ENCODE measurements at regions not wholly inside any gene's neighbourhood (a gene's known extent, or its start where the extent isn't known, plus 50 kb on each side); places are given as distances from the start of the nearest gene placed in this dataset.

DNA sequence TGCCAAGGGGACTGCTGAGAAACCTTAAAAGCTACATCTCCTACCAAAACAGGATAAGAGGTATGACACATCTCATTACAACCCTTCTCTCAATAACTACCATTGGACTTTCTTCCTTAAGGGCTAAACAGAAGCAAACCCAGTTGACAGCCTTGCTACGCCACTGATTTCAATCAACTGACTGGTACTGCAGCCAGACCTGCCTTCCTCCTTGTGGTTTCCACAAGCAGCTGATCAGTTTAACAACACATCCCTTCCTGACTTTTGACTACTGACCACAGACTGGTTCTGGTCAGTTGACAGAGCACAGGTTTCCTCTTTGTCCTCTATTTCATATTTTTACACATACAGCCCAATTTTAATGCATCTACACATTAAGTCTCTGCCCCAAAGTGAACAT lies 108.8 kb downstream of the ADAMTS1 start:
- DNase-seq, result peak in 1 of 2 donors; percentile 3

DNA sequence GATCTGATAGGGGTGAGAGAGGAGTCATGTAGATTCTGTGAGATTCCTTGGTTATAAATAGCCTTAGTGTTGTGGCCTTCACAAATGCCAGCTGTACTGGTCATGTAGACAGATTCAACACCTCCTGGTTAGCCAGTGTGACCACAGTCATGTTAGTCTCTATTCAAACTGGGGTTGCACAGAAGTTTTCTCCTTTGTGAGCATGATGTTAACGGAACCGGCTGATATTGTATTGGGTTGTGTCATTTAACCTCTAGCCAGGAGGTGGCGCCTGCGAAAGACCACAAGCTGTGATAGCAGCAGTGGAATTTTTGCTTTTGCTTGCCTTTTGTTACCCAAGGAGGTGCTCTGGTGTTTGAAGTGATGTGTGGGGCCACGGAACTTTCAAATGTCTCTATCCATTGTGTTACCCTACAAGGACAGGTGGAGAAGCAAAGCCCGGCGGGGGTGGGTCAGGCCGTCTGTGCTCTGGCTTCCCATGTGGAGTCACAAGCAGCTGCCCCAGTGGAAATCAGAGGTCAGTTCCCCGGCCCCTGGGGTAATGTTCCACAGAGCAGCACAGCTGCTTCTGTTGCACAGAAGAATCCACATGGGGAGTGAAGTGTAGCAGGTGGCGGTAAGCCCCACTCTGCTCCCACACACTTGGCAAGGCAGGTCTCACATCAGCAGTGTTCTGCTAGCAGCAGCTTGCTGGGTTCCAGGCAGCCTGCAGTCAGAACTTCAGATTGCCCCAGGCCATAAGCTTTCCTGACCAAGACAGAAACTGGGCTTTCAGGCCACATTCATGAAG lies 112.6 kb downstream of the ADAMTS1 start:
- DNase-seq, result peak in 1 of 2 donors; percentile 21

DNA sequence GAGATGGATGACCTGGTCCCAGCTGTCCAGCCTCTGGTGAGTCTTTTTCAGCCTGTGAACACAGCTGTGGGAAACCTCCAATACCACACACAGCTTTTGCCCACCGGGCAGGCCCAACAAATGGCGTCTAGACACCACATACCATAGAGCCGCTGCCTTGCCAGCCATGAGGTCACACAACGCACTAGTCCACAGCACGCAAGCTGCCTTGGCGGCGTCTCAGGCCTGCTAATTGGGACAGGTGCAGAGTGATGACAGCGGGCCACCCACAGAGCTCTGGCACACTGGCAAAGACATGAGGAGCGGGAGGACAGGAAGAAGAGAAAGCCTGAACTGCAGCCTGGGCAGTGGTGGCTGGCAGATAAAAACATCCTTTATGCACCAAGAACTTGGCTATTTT lies 125.5 kb downstream of the ADAMTS1 start:
- no peak for DNase-seq

DNA sequence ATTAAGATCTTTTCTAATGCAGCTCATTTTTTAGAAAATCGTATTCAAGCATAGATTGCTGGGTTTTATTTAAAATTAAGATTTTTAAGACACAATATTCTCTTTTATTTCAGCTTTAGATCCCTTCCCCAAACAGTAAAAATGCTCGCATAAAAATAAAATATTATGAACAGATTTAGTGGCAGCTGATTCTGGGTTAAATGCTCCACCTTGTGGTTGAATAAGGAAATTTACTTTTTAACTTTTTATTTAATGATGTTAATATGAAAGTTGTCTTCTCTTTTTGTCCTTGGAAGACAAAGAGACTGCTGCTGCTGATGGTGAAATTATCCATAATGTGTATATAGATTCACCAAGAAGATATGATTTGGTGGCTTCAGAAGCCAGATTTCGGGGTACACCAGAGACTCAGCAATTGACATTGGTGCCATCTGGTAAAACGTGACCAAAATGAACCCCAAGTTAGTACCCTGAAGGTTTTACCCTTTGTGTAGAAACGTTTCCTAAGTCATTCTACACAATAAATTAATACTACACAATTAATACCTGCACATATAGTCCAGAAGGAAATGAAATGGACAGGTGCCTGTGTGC lies 128.0 kb downstream of the ADAMTS1 start:
- peak; percentile 15 to 45 for DNase-seq

DNA sequence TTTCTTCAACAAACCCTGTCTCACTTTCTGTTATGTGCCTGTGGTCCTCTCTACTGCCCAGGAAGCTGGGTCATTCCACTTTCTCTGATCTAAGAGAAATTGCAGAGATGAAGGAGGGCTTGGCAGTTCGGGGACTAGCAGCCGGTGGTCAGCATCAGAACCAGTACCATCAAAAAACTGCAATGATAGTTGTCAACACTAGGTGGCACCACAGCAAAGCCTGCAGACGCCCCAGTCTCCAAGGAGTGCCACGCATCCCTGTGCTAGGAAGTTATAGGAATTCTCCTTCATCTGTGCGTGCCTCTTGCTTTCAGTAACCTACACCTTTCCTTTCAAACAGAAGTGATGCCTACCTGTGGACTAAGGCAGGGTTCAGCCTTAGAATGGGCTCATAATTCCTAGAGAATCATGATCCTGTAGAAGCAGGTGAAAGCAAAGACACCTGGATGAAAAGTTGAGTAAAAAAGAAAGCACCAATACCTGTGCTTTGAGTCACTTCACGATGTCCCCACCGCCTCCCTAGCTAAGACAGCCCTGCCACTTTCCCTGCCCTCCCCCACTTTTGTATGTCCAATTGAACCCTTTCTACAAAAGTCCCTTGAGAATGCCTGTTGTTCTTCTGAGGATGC lies 129.2 kb downstream of the ADAMTS1 start:
- DNase-seq, result peak; percentile 17 to 66

DNA sequence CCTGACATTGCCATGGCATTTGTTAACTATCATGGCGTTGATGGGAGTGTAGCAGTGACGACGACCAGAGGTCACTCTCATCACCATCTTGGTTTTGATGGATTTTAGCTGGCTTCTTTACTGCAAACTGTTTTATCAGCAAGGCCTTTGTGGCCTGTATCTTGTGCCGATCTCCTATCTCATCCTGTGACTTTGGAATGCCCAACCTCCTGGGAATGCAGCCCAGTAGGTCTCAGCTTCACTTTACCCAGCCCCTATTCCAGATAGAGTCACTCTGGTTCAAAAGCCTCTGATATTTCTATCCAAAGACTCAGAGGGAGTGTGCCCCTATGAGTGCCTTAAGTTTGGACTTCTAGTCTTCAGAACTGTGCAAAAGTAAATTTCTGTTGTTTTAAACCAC lies 130.1 kb downstream of the ADAMTS1 start:
- DNase-seq, result no peak

DNA sequence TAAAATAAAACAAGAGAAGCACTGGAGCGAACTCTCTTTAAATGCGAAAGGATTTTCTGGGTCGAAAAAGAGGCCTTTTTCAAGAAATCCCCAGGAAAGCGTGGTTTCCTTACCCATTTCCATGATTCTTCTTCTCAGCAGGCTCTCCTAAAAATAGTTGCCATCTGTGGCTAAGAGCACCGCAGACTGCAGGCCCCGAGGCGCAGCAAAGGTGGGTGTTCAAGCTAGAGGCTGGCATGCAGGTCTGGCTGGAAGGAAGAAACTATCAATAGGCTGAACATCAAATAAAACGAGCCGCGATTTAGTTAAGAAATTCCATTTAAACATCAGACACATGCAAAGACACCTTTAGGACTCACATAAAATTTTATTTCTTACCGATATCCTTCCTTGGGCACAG lies 135.1 kb downstream of the ADAMTS1 start:
- no peak for DNase-seq

DNA sequence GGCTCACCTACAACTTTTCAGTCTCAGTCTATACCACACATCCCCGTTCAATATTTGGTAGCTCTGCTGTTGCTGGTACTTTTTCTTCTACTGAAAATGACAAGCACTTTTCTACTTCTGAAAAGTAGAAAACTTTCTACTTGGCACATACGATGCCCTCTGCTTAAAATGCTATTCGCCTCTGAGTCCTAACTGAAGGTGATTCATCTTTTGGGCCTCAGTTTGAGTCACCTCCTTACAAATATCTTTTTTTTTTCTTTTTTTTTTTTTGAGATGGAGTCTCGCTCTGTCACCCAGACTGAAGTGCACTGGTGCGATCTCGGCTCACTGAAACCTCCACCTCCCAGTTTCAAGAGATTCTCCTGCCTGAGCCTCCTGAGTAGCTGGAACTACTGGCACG lies 136.0 kb upstream of the CYYR1 start:
- DNase-seq, result no peak

DNA sequence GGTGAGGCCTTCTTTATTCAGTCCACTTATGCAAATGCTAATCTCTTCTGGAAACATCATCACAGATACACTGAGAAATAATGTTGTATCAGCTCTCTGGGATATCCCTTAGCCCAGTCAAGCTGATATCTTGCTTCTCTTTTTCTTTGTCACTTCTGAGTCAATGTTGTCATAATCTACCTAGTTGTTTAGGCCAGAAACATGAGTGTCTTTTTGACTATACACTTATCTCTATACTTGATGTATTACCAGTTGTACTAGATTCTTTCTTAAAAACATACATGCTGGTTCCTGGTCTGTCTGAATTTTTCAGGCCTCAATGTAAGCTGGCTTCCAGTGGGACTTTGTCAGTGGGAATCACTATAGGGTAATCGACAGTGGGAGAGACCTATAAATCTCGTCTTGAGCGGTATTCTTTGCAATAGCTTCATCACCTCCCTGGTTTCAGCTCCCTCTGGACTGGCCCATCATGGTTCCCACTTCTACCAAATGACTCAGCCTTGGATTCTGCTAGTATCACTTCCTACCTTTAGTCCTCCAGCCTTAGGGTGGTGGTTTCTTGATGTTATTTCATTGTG lies 135.2 kb upstream of the CYYR1 start:
- DNase-seq, result no peak

DNA sequence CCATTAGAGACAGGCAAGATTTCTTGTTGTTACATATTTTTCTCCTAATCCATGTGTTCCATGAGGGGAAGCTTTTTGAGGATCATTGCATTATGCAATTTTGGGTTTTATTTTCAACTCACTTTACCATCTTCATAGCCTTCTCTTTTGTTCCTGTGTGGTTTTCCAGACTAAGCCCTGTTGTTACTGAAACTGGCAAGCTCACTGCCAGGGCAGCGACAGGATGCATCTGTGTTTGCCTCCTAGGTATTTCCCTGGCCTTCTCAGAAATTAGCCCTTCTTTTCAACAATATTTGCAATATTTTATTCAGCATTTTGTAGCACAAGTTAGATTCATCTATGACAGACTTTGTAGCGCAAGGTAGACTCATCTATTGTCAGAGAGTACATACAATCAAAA lies 134.2 kb upstream of the CYYR1 start:
- no peak for DNase-seq

DNA sequence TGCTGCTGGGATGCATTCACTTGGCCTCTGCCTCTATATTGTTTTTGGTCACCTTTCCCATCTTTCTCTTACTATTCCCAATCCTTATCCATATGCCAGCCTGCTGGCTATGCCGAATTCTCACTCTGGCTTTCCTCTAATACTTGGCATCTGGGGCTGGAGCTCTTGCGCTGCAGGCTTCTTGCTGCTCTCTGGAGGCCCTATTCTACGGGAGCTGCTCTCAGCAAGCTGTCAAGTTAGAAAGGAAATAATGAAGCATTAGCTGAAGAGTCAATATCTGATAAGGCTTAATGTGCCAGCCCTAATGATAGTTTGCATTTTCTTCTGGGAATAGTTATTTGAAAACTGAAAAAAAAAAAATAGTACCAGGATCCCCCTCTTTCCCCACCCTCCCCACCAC lies 125.3 kb upstream of the CYYR1 start:
- DNase-seq, result no peak

DNA sequence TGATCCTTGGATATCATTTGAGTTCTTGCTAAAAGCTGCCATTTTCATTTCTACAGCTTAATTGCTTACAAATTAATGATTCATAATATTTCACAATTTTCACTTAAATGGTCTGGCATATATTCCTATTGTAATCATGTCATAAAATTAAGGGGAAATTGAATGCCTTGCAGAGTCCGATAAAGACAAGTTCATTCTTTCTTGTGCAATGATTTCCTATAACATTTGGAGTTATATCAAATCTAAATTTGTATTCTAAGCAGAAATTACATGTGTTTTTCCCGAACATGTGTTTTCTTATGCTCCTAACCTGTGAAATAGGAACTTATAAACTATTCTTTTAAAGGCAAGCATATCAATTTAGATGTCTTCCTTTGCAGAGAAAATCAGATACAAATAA lies 118.3 kb upstream of the CYYR1 start:
- DNase-seq, result no peak

DNA sequence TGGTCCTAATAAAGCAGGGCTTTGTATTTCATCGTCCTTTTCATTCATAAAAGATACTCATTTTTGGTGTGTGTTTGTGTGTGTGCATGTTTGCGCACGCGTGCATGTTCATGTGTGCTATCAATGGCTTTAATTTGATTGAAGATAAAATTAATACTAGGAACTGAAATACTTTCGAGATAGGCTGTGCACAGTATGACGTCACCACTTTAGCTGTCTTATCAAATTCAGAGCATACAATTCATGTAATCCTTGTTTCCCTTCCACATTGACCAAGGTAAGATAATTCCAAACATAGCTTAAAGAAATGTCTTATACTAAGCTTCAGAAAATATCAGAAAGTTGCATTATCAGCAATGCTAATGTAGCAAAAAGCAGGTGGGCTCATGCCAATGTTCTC lies 113.6 kb upstream of the CYYR1 start:
- DNase-seq, result no peak

DNA sequence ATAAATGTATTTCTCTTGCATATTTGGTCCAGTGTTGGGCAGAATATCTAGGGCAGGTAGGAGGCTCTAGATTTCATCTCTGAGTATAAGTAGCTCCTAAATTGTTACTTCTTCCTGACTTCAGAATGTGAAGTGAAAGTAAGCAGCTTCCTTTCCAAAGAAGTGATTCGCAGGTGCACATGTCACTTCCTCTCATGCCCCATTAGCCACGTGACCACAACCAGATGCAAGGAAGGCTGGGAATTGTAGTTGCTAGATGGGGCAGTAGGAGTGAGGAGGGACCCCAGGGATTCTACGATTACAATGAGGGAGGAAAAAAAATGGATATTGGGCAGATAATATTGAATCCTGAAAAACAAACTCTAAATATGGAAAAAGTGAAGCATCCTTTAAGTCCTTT lies 113.2 kb upstream of the CYYR1 start:
- no peak for DNase-seq

DNA sequence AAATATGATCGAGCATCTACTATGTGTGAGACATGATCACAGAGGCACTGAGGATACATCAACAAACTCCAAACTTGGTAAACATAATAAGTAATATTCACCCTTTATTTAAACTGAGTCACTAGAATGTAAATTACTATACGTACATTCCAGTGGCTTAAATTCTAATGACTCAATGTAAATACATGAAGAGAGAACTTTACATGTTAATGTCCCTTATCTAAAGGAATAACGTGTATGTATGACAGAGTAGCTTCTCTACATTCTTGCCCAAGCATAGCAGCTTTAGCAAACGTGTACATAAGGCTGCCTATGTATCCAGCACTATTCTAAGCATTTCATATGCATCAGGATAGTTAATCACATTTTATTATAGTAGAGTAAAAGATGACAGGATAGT lies 111.8 kb upstream of the CYYR1 start:
- DNase-seq, result no peak

DNA sequence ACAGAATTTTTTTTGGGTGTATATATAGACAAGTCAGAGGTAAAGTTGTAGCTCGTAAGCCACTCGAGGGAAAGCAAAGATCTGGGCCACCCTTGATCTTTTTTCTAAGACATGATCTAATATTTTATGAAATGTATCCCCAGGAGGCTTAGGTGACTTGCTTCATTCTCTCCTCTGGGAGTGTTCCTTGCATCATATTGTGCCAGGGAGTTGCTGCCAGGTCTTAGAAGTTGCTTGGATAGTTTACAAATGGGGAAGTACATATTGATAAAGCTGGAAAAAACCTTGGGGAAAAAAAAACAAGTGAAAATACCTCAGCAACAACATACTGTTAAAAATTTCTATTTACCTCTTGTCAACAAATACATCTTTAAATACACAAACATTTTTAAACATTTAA lies 110.9 kb upstream of the CYYR1 start:
- no peak for DNase-seq

DNA sequence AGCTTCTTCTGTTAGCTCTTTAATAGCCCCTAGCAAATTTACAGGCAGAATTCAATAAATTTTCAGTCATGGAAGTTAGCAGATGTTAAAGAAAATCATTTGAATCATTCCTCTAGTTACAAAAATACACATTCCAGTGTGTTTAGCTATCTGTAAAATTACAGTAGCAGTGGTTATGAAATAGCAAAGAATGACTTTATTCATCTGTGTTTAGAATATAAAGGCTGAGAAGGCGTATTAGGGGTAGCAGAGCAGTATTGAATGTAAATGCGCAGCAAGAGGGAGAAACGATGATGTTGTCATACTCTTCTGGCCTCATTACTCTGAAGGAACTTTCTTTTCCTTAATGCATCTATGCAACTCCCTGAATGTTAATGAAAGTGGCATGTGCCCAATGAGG lies 106.2 kb upstream of the CYYR1 start:
- no peak for DNase-seq

DNA sequence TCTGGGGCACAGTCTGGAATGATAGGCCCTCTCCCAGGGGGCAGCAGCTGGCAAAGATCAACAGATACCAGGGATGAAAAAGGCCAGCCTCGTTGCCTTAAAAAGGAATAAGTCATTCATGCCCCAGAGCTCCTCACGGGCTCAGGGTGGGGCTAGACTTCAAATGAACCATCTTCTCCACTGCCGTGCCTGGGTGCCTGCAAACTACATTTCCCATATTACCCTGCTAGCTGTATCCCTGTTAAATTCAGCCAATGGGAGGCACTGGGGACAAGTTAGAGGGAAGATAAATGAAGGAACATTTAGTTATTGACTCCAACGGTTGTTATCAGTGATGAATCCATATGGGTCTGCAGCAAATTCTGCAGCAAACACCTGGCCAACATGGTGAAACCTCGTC lies 101.2 kb upstream of the CYYR1 start:
- no peak for DNase-seq

DNA sequence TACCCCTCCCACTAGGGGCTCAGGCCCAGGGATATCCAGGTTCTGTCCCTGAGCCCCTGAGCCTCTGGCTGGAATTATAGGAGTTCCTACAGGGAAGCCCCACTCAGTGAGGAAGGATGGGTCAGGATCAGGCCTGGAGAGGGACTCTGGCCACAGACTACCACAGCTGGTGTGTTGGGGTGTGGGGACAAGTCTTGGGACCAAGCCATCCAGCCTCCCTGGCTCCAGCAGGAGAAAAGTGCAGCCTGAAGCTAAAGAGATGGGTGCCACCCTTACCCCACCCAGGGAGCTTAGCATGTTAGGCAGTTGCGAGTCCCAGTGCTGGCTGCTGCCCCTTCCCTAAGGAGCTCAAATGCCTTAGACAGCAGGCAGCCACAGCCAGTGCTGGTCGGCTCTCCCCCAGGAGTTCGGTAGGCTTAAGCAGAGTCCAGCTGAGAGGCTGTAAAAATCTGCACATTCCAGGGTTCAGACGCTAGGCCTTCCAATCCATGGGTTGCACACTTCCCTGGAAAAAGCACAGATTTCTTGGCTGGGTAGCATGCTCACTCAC lies 96.2 kb upstream of the CYYR1 start:
- DNase-seq, result no peak

DNA sequence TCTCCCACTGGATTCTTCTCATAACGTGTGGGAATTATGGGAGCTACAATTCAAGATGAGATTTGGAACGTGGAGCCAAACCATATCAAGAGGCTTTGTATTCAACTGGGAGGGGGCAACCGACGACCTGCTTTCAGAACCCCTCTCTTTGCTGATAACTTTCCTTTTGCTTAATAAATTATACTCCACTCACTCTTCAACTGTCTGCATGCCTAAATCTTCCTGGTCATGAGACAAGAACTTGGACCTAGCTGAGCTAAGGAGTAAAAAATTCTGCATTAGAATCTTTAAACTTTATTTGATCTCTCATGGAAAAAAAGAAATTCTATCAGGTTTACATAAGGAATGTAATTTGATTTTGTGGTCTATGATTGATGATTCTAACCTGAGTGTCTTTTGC lies 86.7 kb upstream of the CYYR1 start:
- no peak for DNase-seq

DNA sequence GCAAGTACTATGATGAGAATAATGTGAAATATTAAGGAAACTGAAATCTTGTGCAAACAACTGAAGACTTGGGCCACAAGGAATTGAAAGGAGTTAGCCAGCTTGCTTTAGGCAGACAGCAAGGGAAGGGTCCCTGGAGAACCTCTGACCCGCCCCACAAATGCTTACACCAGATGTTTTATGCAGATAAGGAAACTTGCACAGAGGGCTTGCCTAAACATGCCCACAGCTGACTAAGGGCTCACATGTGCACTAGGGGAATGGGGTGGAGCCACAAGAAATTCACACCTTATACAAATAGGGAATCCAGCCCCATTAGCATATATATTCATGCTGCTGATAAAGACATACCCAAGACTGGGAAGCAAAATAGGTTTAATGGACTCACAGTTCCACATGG lies 86.1 kb upstream of the CYYR1 start:
- no peak for DNase-seq

DNA sequence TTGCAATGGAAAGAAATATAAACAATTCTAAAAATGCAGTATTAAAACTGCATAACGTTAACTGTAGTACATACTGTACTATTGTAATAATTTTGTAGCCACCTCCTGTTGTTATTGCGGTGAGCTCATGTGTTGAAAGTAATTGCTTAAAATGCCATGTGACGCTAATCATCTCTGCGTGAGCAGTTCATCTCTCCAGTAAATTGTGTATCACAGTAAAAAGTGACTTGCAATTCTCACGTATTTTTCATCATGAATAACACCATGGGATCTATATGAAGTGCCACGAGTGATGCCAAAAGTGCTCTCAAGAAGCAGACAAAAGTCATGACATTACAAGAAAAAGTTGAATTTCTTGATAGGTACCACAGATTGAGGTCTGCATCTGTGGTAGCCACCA lies 82.4 kb upstream of the CYYR1 start:
- DNase-seq, result no peak

DNA sequence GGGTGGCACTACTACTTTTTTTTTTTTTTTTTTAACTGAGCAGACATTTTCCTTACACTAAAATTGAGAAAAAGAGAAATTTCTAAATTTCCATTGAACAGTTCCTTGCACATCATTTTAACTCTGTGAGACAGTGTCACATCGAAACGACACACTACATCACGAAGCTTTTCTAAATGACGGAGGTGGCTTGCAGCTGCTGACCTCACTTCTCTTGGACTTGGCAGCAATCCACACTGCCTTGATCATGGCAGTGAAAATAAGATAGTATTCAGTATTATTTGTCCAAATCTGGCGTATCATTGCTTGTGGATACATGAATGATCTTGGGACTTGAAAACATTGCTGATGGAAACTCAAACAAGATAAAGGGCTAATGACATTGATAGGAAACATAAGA lies 80.3 kb upstream of the CYYR1 start:
- no peak for DNase-seq

DNA sequence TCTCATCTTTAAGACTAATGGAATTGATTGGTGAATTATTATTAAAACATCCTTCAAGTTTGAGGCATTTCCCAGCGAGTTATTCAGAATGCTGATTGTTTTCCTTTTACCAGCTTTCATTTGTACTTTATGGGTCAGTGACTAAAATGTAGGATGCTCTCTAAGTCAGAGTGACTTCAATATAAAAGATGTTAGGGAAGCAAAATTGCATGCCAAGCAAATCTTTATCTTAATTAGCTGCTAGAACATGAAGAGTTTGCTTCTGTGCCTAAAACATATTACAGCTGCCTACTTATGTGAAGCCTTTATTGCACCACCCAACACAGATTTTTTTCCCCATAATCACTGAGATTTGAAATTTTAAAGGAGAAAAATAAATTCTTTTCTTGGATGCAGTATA lies 79.8 kb upstream of the CYYR1 start:
- DNase-seq, result no peak

Measured in inflammatory macrophage treated with lipopolysaccharide for 1 hour (primary cell).